GM23338 (cell line): ENCODE measurements at regions not wholly inside any gene's neighbourhood (a gene's known extent, or its start where the extent isn't known, plus 50 kb on each side); places are given as distances from the start of the nearest gene placed in this dataset.

Source experiments
- CREB1 ChIP-seq: fragments of 250-450 bp; sonication (Bioruptor Pico); IDR thresholded peaks from 2 replicates; pipeline ENCODE4 v1.5.0; 2020; ENCODE audit warnings: low read depth, mild to moderate bottlenecking, moderate library complexity
- EZH2 ChIP-seq: fragments of 200-600 bp; sonication (generic); IDR thresholded peaks from one replicate; pipeline ENCODE4 v1.8.0; 2017; ENCODE audit warnings: antibody characterized with exemption, mild to moderate bottlenecking, low read depth; ENCODE audit not compliant: unreplicated experiment
- EZH2phosphoT487 ChIP-seq: fragments of 200-600 bp; sonication (generic); IDR thresholded peaks from one replicate; pipeline ENCODE4 v1.8.1; 2018; ENCODE audit warnings: antibody characterized with exemption; ENCODE audit not compliant: unreplicated experiment
- JUNB ChIP-seq: IDR thresholded peaks from one replicate; pipeline ENCODE4 v1.6.1; 2016; ENCODE audit warnings: antibody characterized with exemption; ENCODE audit not compliant: unreplicated experiment
- POLR2AphosphoS5 ChIP-seq: IDR thresholded peaks from 2 replicates; pipeline ENCODE4 v1.6.1; 2016; ENCODE audit warnings: antibody characterized with exemption, low read depth
- STAT1 ChIP-seq: IDR thresholded peaks from one replicate; pipeline ENCODE4 v1.6.1; 2016; ENCODE audit warnings: antibody characterized with exemption; ENCODE audit not compliant: unreplicated experiment
- TF ChIP-seq, protein P1 (sequence below), 2 experiments: fragments of 200-600 bp in 1 of 2; sonication (generic) in 1 of 2; conservative IDR thresholded peaks; 2 replicates each; pipeline versions ENCODE4 v1.5.1 to v1.6.1; 2016 to 2017; ENCODE audit warnings: antibody characterized with exemption in 2 of 2, low read depth in 2 of 2, mild to moderate bottlenecking in 2 of 2, moderate library complexity in 1 of 2
- TF ChIP-seq, protein P2 (sequence below): IDR thresholded peaks from one replicate; pipeline ENCODE4 v1.6.1; 2018; ENCODE audit warnings: antibody characterized with exemption; ENCODE audit not compliant: unreplicated experiment
- TF ChIP-seq, protein P3 (sequence below): fragments of 250-450 bp; sonication (Bioruptor Pico); IDR thresholded peaks from 2 replicates; pipeline ENCODE4 v1.5.0; 2020; ENCODE audit warnings: mild to moderate bottlenecking, moderate library complexity
- TF ChIP-seq, protein P4 (sequence below): IDR thresholded peaks from 2 replicates; pipeline ENCODE4 v1.6.1; 2016; ENCODE audit warnings: antibody characterized with exemption

DNA sequence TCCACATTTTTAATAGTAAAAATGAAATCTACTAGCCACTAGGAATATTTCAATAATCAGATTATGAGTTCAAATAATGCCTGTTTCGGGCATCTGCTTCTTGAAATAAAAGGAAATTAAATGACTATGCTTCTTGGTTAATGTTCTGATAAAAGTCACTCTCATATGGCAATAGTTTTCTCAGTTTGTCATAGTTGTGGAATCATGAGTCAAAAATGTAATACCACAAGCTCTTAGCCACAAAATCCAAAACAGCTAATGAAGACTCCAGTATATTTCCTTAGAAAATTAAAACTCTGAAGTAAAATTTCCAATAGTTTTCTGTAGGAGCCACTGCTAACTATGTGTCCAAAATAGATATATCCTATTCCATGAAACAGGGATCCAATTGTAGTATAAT is 676.3 kb upstream of the CDH8 start:
- TF ChIP-seq, protein P1, sequence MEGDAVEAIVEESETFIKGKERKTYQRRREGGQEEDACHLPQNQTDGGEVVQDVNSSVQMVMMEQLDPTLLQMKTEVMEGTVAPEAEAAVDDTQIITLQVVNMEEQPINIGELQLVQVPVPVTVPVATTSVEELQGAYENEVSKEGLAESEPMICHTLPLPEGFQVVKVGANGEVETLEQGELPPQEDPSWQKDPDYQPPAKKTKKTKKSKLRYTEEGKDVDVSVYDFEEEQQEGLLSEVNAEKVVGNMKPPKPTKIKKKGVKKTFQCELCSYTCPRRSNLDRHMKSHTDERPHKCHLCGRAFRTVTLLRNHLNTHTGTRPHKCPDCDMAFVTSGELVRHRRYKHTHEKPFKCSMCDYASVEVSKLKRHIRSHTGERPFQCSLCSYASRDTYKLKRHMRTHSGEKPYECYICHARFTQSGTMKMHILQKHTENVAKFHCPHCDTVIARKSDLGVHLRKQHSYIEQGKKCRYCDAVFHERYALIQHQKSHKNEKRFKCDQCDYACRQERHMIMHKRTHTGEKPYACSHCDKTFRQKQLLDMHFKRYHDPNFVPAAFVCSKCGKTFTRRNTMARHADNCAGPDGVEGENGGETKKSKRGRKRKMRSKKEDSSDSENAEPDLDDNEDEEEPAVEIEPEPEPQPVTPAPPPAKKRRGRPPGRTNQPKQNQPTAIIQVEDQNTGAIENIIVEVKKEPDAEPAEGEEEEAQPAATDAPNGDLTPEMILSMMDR (conservative IDR thresholded peaks at IDR 0.05; ENCODE audit: low read depth in 2 of 2) = no peak
- TF ChIP-seq EZH2phosphoT487 = no peak
- no peak for TF ChIP-seq EZH2
- TF ChIP-seq POLR2AphosphoS5 = no peak
- TF ChIP-seq, protein P2, sequence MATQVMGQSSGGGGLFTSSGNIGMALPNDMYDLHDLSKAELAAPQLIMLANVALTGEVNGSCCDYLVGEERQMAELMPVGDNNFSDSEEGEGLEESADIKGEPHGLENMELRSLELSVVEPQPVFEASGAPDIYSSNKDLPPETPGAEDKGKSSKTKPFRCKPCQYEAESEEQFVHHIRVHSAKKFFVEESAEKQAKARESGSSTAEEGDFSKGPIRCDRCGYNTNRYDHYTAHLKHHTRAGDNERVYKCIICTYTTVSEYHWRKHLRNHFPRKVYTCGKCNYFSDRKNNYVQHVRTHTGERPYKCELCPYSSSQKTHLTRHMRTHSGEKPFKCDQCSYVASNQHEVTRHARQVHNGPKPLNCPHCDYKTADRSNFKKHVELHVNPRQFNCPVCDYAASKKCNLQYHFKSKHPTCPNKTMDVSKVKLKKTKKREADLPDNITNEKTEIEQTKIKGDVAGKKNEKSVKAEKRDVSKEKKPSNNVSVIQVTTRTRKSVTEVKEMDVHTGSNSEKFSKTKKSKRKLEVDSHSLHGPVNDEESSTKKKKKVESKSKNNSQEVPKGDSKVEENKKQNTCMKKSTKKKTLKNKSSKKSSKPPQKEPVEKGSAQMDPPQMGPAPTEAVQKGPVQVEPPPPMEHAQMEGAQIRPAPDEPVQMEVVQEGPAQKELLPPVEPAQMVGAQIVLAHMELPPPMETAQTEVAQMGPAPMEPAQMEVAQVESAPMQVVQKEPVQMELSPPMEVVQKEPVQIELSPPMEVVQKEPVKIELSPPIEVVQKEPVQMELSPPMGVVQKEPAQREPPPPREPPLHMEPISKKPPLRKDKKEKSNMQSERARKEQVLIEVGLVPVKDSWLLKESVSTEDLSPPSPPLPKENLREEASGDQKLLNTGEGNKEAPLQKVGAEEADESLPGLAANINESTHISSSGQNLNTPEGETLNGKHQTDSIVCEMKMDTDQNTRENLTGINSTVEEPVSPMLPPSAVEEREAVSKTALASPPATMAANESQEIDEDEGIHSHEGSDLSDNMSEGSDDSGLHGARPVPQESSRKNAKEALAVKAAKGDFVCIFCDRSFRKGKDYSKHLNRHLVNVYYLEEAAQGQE = no peak
- no peak for TF ChIP-seq STAT1
- no peak for TF ChIP-seq CREB1 (CRISPR knock-in tag)
- TF ChIP-seq JUNB = no peak
- TF ChIP-seq, protein P3, sequence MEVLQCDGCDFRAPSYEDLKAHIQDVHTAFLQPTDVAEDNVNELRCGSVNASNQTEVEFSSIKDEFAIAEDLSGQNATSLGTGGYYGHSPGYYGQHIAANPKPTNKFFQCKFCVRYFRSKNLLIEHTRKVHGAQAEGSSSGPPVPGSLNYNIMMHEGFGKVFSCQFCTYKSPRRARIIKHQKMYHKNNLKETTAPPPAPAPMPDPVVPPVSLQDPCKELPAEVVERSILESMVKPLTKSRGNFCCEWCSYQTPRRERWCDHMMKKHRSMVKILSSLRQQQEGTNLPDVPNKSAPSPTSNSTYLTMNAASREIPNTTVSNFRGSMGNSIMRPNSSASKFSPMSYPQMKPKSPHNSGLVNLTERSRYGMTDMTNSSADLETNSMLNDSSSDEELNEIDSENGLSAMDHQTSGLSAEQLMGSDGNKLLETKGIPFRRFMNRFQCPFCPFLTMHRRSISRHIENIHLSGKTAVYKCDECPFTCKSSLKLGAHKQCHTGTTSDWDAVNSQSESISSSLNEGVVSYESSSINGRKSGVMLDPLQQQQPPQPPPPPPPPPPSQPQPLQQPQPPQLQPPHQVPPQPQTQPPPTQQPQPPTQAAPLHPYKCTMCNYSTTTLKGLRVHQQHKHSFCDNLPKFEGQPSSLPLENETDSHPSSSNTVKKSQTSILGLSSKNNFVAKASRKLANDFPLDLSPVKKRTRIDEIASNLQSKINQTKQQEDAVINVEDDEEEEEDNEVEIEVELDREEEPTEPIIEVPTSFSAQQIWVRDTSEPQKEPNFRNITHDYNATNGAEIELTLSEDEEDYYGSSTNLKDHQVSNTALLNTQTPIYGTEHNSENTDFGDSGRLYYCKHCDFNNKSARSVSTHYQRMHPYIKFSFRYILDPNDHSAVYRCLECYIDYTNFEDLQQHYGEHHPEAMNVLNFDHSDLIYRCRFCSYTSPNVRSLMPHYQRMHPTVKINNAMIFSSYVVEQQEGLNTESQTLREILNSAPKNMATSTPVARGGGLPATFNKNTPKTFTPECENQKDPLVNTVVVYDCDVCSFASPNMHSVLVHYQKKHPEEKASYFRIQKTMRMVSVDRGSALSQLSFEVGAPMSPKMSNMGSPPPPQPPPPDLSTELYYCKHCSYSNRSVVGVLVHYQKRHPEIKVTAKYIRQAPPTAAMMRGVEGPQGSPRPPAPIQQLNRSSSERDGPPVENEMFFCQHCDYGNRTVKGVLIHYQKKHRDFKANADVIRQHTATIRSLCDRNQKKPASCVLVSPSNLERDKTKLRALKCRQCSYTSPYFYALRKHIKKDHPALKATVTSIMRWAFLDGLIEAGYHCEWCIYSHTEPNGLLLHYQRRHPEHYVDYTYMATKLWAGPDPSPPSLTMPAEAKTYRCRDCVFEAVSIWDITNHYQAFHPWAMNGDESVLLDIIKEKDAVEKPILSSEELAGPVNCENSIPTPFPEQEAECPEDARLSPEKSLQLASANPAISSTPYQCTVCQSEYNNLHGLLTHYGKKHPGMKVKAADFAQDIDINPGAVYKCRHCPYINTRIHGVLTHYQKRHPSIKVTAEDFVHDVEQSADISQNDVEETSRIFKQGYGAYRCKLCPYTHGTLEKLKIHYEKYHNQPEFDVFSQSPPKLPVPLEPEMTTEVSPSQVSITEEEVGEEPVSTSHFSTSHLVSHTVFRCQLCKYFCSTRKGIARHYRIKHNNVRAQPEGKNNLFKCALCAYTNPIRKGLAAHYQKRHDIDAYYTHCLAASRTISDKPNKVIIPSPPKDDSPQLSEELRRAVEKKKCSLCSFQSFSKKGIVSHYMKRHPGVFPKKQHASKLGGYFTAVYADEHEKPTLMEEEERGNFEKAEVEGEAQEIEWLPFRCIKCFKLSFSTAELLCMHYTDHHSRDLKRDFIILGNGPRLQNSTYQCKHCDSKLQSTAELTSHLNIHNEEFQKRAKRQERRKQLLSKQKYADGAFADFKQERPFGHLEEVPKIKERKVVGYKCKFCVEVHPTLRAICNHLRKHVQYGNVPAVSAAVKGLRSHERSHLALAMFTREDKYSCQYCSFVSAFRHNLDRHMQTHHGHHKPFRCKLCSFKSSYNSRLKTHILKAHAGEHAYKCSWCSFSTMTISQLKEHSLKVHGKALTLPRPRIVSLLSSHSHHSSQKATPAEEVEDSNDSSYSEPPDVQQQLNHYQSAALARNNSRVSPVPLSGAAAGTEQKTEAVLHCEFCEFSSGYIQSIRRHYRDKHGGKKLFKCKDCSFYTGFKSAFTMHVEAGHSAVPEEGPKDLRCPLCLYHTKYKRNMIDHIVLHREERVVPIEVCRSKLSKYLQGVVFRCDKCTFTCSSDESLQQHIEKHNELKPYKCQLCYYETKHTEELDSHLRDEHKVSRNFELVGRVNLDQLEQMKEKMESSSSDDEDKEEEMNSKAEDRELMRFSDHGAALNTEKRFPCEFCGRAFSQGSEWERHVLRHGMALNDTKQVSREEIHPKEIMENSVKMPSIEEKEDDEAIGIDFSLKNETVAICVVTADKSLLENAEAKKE (CRISPR knock-in tag) = no peak
- TF ChIP-seq, protein P4, sequence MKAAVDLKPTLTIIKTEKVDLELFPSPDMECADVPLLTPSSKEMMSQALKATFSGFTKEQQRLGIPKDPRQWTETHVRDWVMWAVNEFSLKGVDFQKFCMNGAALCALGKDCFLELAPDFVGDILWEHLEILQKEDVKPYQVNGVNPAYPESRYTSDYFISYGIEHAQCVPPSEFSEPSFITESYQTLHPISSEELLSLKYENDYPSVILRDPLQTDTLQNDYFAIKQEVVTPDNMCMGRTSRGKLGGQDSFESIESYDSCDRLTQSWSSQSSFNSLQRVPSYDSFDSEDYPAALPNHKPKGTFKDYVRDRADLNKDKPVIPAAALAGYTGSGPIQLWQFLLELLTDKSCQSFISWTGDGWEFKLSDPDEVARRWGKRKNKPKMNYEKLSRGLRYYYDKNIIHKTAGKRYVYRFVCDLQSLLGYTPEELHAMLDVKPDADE = no peak
